GM06990 (cell line): ENCODE measurements at regions not wholly inside any gene's neighbourhood (a gene's known extent, or its start where the extent isn't known, plus 50 kb on each side); places are given as distances from the start of the nearest gene placed in this dataset.
"Not testable (repeated sequence)": the region's sequence is repeated elsewhere in the genome, so short reads cannot be mapped to it uniquely, and the experiment has no call there.

Experiments used
- DNase-seq: peaks from one replicate; pipeline ENCODE4 v3.0.0-alpha.2; 2011; ENCODE audit not compliant: insufficient read length; ENCODE audit errors: extremely low read depth
- H3K27me3 ChIP-seq: replicated peaks from 2 replicates; pipeline ENCODE4 v1.6.0; 2011; ENCODE audit warnings: low read length; ENCODE audit not compliant: control insufficient read depth, insufficient read depth
- H3K36me3 ChIP-seq: 2 replicates; pipeline ENCODE4 v1.5.1; 2011; ENCODE audit warnings: low read length; ENCODE audit not compliant: control insufficient read depth, insufficient read depth
- H3K4me3 ChIP-seq: replicated peaks from 2 replicates; pipeline ENCODE4 v1.5.1; 2011; ENCODE audit warnings: low read depth, mild to moderate bottlenecking, control low read depth, low read length
- TF ChIP-seq, protein P1 (sequence below): IDR thresholded peaks from 2 replicates; pipeline ENCODE4 v1.5.1; 2011; ENCODE audit warnings: low read length, control low read depth, mild to moderate bottlenecking, inconsistent platforms; ENCODE audit not compliant: insufficient read depth, poor library complexity, severe bottlenecking

DNA sequence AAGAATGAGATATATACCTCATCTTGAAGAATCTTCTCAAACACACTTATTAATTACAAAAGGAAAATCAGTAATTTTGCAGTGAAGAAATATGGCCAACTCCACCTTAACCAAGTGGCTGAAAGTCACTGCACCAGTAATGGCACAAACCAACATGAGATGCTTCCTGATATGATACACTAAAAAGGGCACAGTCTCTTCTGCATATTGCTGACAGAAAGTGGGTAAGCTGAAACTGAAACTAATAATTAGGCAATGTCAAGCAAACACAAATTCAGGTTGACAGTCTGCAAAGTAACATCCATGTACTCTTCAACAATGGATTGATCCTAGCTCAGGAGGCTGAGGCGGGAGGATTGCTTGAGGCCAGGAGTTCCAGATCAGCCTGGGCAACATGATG is 56.1 kb downstream of the ZNF22 start:
- DNase-seq, H3K36me3 ChIP-seq, H3K4me3 ChIP-seq, H3K27me3 ChIP-seq: not testable (repeated sequence)

DNA sequence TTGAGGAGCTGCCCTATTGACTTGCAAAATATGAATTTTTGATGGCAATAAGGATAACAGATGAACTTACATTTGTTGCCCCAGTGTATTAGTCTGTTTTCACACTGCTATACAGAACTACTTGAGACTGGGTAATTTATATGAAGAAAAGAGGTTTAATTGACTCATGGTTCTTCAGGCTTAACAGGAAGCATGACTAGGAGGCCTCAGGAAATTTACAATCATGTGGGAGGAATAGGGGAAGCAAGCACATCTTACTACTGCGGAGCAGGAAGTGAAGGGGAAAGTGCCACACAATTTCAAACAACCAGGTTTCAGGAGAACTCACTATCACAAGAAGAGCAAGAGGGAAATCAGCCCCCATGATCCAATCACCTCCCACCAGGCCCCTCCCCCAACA is 57.9 kb downstream of the ZNF22 start:
- TF ChIP-seq, protein P1, sequence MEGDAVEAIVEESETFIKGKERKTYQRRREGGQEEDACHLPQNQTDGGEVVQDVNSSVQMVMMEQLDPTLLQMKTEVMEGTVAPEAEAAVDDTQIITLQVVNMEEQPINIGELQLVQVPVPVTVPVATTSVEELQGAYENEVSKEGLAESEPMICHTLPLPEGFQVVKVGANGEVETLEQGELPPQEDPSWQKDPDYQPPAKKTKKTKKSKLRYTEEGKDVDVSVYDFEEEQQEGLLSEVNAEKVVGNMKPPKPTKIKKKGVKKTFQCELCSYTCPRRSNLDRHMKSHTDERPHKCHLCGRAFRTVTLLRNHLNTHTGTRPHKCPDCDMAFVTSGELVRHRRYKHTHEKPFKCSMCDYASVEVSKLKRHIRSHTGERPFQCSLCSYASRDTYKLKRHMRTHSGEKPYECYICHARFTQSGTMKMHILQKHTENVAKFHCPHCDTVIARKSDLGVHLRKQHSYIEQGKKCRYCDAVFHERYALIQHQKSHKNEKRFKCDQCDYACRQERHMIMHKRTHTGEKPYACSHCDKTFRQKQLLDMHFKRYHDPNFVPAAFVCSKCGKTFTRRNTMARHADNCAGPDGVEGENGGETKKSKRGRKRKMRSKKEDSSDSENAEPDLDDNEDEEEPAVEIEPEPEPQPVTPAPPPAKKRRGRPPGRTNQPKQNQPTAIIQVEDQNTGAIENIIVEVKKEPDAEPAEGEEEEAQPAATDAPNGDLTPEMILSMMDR, result no peak
- no peaks in the 10 kb centered on the region for H3K36me3 ChIP-seq
- H3K4me3 ChIP-seq, result no peak overlapping the region
- no peaks in the 10 kb centered on the region for H3K27me3 ChIP-seq
- DNase-seq, result no peak

DNA sequence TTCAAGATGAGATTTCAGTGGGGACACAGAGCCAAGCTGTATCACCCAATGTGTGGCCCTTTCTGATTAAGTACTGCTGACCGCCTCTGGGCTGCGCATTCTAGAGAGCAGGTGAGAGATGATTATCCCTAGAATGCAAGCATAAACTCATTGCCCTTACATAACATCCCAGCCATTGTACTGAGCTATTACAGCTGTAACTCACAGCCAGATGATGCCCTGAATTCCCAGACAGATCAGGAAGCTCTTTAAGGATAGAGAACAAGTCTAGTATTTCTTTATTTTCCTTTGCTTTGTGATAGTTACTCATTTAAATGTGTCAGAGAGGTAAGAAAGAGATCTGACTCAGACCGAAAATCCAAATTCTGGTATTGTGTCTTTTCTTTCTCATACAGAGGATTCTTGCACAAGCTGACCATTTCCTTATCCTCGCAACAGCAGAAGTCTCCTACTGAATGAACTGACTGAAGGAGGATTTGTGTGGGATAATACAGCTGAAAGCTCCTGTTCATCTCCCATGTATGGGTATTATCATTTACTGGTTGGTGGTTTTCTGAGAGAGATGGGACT is 58.4 kb downstream of the ZNF22 start:
- Histone ChIP-seq H3K36me3 (no peaks in the 10 kb centered on the region), H3K4me3 (no peak overlapping the region), H3K27me3 (no peaks in the 10 kb centered on the region)
- DNase-seq, result no peak
- TF ChIP-seq, protein P1, result no peak

DNA sequence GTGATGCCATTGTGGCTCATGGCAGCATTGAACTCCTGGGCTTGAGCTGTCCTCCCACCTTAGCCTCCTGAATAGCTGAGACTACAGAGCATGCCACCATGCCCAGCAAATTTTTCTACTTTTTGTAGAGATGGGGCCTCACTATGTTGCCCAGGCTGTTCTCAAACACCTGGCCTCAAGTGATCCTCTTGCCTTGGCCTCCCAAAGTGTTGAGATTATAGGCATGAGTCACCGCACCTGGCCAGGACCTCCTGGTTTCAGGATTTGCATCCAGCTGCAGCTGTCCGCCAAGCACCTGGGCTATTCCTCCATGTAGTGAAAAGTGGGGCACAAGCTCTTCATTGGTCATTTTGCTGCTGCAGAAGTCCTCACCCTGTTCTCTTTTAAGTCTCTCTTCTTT is 58.9 kb downstream of the ZNF22 start:
- Histone ChIP-seq H3K27me3 (no peaks in the 10 kb centered on the region), H3K4me3 (no peak overlapping the region), H3K36me3 (no peaks in the 10 kb centered on the region)
- TF ChIP-seq, protein P1, result no peak
- no peak for DNase-seq

DNA sequence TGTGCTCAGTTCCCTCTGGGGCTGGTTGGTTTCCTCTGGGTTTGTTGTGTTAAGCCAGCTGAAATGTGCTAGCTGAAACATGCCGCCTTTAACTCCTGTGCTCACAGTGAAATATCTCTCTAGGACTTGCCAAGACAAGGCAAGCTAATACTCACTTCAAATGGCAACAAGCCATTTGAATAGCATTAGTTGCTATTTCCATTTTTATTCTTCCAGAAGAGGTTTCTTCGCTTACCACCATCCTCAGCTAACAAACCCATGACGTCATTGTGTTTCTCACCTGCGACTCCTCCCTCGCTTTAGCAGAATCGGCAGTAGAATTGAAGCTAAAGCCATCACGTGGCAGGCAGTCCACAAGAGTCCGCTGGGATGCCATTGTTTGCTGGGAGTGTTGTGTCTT is 61.3 kb downstream of the ZNF22 start:
- no peaks in the 10 kb centered on the region for H3K27me3 ChIP-seq
- TF ChIP-seq, protein P1, result no peak
- no peak overlapping the region for H3K4me3 ChIP-seq
- no peaks in the 10 kb centered on the region for H3K36me3 ChIP-seq
- DNase-seq, result no peak

DNA sequence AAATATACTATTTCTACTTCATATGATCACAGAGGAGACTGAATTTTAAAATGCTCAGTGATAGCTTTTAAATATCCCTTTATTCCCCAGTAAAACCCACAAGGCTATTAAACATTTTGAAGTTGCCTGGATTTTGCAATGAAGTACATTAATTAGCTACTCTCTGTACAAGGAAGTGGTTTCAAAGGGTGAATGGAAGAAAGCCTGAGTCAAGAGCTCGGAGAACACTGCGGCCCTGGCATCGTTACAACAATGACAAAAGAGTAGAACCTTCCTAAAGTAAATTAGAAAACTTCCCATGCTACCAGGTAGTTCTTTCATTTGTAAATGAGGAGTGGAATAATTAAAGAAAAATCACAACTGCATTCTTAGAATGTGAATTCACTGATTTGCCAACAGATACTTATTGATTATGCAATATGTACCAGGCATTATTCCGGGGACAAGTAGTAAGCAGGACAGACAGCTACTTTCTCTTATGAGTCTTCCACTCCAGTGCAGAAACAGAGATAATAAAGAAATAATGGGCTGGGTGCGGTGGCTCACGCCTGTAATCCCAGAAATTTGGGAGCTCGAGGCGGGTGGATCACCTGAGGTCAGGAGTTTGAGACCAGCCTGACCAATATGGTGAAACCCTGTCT is 63.0 kb downstream of the ZNF22 start:
- DNase-seq, result no peak
- Histone ChIP-seq H3K36me3 (no peaks in the 10 kb centered on the region), H3K27me3 (no peaks in the 10 kb centered on the region), H3K4me3 (no peak overlapping the region)
- TF ChIP-seq, protein P1, result no peak
